ENCODE measurements at regions not wholly inside any gene's neighbourhood (a gene's known extent, or its start where the extent isn't known, plus 50 kb on each side); places are given as distances from the start of the nearest gene placed in this dataset.
"Not testable (repeated sequence)": the region's sequence is repeated elsewhere in the genome, so short reads cannot be mapped to it uniquely, and the experiment has no call there.

- in situ Hi-C loops (cut with HindIII; ENCODE audit: low sequenced_read_pairs): no loop called here
These were observed 122.4 kb upstream of the NMUR2 start for GRCh38 chr5:152527358-152528052.

GRCh38 chr5:152529440-152529839 is 124.4 kb upstream of the NMUR2 start:
- in situ Hi-C loops (cut with HindIII; ENCODE audit: low sequenced_read_pairs): no loop called here

DNA sequence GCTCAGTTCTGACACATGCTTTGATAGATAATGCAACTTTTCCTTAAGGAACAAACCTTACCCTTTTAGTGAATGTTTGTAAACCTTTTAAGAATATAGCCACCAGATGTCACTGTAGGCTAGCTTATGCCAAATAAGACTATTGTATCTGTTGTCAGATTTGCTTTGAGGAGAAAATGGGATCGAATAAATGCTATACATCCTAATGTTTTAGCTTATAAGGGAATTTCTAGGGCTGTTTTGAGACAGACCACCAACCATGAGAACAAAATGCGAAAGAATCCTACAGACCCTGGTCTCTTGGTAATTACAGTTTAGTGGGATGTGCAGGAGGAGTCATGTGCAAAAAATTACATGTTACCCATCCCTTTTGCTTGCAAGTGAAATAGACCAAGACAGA is 127.6 kb upstream of the NMUR2 start:
- in situ Hi-C loops (cut with HindIII; ENCODE audit: low sequenced_read_pairs): no loop called here

GRCh38 chr5:152534641-152535040 is 129.6 kb upstream of the NMUR2 start:
- in situ Hi-C loops (cut with HindIII; ENCODE audit: low sequenced_read_pairs): no loop called here

- in situ Hi-C loops (cut with HindIII; ENCODE audit: low sequenced_read_pairs): no loop called here
These were observed 137.7 kb upstream of the NMUR2 start for GRCh38 chr5:152542741-152543140.

DNA sequence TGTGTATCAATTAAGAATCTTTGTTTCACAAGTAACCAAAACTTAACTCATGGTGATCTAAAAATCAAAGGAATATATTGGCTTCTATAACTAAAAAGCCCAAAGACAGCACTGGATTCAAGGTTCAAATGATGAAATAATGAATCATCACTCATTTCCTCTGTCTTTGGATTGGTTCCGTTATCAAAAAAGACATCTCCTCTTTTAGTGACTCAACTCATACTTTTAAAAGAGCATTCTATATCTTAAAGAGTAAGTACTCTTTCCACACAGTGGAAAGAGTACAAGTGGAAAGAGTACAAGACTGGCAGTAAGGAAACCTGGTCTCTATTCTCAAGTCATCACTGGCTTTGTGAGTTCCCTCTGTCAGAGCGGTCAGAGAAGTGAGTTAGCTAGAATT is 141.4 kb upstream of the NMUR2 start:
- in situ Hi-C loops (cut with HindIII; ENCODE audit: low sequenced_read_pairs): no loop called here

DNA sequence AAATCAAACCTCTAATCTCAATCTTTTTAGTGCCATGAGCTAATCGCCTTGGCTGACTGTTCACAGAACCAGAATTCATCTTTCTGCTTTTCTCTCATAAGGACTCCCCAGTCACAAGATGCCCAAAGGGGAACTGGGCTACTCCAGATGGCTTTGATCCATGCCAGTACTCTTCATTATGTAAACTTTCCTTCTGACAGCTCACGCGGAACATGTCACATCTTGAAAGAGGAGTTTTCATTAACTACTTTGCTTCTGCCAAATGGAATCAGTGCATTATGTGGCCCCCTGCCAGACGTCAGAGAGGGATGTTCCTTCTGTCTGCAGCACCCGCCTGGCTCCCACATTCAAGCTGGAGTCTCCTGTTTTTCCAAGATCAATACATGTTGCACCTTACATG is 142.1 kb upstream of the NMUR2 start:
- in situ Hi-C loops (cut with HindIII; ENCODE audit: low sequenced_read_pairs): no loop called here

- in situ Hi-C loops (cut with HindIII; ENCODE audit: low sequenced_read_pairs): no loop called here
These were observed 144.6 kb upstream of the NMUR2 start for GRCh38 chr5:152549709-152550108.

- in situ Hi-C loops (cut with HindIII; ENCODE audit: low sequenced_read_pairs): no loop called here
These were observed 146.0 kb upstream of the NMUR2 start for GRCh38 chr5:152551061-152551460.

DNA sequence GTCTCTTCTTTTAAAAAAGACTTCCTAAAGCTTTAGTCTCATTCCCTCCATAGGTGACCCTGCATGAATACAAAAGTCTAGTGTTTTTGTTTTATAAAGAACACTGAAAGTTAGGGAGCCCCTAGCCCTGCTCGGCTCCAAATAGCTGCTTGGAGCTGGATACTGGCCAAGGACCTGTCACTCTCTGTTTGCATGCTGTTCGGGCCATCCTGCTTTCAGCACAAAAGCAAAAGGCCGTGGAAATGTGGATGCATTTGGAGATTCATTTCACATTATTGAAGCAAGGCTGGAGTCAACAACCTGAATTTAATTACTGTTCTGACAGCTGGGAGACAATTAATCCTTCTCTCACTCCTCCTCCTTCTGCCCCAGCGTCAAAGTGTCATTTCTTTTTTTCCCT is 151.7 kb upstream of the NMUR2 start:
- in situ Hi-C loops (cut with HindIII; ENCODE audit: low sequenced_read_pairs): no loop called here

GRCh38 chr5:152560512-152561137 is 155.5 kb upstream of the NMUR2 start:
- in situ Hi-C loops (cut with HindIII; ENCODE audit: low sequenced_read_pairs): no loop called here

- in situ Hi-C loops (cut with HindIII; ENCODE audit: low sequenced_read_pairs): no loop called here
These were observed 162.9 kb upstream of the NMUR2 start for GRCh38 chr5:152568016-152568415.

DNA sequence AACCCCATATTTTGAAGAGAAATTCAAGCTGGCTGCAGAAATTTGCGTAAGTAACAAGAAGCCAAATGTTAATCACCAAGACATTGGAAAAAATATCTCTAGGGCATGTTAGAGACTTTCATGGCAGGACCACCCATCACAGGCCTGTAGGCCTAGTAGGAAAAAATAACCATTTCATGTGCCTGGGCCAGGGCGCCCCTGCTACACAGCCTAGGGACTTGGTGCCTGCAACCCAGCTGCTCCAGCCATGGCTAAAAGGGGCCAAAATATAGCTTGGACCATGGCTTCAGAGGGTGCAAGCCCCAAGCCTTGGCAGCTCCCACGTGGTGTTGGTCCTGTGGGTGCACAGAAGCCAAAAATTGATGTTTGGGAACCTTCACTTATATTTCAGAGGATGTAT is 167.7 kb upstream of the NMUR2 start:
- in situ Hi-C loops (cut with HindIII; ENCODE audit: low sequenced_read_pairs): no loop called here

DNA sequence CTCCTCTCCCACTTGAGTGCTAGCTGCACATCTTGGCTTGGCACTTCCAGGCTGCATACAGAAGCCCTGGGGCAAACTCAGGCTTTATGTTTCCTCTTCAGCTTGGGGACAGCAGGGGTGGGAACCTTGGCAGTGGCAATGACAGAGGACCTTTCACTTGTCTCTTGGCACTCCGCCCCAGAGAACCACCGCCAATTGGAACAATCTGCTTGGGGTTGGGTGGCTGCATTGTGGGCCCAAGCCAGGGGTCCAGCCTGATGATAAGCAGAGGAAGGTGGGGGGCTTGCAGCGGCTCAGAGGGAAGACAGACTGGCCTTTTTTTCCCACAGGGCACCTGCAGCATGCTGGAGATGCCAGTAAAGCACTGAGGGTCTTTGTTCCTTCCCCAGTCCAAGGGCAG is 179.0 kb upstream of the NMUR2 start:
- in situ Hi-C loops (cut with HindIII; ENCODE audit: low sequenced_read_pairs): no loop called here

DNA sequence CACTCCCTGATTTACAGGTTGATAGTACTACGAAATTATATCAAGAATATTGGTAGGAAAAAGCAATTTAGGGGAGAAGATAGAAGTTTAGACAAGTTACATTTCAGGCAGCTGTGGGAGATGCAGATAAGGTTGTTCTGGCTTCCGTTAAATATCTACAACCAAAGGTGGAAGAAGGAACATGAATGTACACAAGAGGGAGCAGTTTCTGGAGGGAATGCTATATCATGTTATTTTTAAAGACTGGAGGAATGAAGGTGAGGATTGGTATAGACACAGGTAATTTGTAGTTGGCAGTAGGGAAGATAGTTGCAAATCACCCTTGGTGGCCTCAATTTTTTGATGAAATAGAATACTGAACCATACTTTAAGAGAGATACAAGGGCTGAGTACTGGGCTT is 187.3 kb upstream of the NMUR2 start:
- in situ Hi-C loops (cut with HindIII; ENCODE audit: low sequenced_read_pairs): no loop called here

DNA sequence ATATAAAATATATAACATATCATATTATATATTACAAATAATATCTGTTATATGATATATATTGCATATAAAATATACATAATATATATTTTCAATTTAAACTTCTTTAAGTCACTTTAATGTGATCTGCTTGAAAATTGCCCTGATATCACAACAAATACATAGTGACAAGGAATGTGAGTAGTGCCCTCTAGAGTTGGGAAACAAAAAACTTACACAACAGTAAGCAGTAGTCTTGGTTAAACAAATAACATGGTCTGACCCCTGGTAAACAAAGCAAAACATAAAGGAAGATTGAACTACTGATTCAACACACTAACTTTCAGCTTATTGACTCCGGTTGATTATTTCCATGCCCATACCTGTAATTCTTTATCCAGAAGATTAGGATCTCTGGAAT is 188.3 kb upstream of the NMUR2 start:
- in situ Hi-C loops (cut with HindIII; ENCODE audit: low sequenced_read_pairs): no loop called here

DNA sequence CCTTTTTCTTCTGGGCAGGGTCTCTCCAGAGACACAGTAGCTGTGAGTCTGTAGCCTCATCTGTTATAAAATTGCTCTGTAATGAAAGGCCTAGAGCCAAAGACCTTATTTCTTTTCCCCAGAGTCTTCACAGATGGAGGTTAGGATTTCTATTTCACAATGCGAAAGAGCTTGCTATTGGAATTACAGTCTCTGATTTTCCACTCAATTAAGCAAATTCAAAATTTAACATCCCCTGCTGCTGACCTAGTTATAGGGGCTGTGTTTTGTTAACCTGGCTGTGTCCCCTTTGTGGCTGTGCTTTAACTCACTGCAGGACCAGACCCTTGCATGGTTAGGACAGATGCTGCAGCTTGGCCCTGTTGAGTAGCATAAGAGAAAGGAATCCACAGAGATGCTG is 190.3 kb upstream of the NMUR2 start:
- in situ Hi-C loops (cut with HindIII; ENCODE audit: low sequenced_read_pairs): no loop called here

DNA sequence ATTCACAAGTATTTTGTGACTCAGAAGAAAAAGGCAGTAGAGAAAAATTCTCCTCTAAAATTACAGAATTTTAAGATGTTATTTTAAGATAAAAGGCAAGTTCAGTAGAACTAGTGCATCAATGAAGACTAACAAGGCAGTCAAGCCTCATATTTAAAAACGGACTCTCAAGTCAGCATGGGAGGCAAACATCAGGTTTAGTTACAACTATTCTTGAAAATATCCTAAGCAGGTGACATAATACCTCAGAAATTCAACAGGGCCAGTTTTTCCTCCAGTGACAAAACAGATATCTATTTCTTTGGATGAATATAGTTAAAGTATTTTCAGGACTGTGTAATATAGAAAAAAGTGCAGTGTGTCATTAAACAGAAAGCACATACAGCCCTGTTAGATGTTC is 194.0 kb upstream of the NMUR2 start:
- in situ Hi-C loops (cut with HindIII; ENCODE audit: low sequenced_read_pairs): no loop called here

DNA sequence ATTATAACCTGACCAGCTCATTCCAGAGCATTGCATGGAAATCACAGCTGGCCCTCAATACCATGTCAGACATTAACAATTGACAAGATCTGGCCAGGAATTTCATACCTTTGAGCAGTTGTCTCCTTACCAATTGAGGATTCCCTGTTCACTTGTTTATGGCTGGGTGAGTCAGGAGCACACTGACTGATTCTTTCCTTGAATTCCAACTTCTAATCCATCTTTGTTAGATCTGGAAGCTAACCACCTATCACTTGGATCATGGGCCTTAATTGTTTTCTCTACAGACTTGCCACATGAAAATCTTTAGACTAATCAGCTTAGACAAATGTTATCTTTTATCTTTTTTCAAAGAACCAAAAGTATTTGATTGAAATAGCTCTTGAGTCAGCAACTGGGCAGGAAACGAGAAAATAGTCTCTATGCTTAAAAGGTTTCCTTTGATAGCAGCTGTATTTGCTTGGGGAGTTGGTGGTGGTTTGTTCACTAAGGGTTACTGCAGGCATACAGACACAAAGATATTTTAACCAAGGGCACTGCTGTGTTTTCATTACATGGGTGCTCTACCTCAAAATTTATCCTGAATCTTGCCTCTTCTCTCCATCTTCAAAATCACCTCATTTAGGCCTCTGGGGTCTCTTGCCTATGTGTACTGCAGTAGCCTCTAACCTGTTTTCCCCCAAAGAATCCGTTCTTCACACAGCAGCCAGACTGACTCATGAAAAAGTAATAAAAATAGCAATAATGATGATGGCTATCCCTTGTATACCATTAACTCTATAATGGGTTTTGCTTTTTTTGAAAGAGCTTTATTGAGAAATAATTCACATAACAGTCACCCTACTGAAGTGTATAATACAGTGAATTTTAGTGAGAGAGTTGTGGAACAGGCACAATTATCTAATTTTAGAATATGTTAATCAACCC is 197.0 kb upstream of the NMUR2 start:
- in situ Hi-C loops (cut with HindIII; ENCODE audit: low sequenced_read_pairs): no loop called here

GRCh38 chr5:152606050-152606449 is 201.0 kb upstream of the NMUR2 start:
- in situ Hi-C loops (cut with HindIII; ENCODE audit: low sequenced_read_pairs): not testable (repeated sequence)

- in situ Hi-C loops (cut with HindIII; ENCODE audit: low sequenced_read_pairs): no loop called here
These were observed 201.8 kb upstream of the NMUR2 start for GRCh38 chr5:152606776-152607364.

Measured in endothelial cell of hepatic sinusoid (primary cell).